ENCODE measurements at regions not wholly inside any gene's neighbourhood (a gene's known extent, or its start where the extent isn't known, plus 50 kb on each side); places are given as distances from the start of the nearest gene placed in this dataset.

DNA sequence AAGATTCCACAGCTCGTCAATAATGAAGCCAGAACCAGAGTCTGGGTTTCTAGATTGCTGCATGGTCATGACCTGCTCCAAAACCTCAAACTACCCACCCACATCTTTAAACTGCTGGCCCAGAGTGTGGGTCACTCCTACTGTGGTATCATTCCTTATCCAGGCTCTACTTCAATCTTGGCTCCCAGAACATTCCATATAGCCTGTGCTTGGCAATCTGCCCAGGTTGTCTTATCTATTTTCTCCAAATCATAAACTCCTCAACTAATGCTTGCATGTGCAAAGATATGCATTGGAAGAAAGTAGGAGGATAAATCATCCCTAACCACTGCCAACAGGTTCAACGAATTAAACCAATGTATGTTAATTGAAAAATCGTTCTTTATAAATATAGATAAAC is 169.7 kb downstream of the ANXA2 start:
- H3K23ac ChIP-seq (ENCODE audit: insufficient read length, low read depth, low read length), result no peak overlapping the region
- DNase-seq, result no peak
- no peaks in the 10 kb centered on the region for H3K27me3 Mint-ChIP-seq (ENCODE audit: low read depth)
- H3K4me1 Mint-ChIP-seq, result peaks cover 4 to 6% of the 10 kb centered on the region in 2 experiments; a peak in 3 of 4 replicates
- TF ChIP-seq, protein P1, sequence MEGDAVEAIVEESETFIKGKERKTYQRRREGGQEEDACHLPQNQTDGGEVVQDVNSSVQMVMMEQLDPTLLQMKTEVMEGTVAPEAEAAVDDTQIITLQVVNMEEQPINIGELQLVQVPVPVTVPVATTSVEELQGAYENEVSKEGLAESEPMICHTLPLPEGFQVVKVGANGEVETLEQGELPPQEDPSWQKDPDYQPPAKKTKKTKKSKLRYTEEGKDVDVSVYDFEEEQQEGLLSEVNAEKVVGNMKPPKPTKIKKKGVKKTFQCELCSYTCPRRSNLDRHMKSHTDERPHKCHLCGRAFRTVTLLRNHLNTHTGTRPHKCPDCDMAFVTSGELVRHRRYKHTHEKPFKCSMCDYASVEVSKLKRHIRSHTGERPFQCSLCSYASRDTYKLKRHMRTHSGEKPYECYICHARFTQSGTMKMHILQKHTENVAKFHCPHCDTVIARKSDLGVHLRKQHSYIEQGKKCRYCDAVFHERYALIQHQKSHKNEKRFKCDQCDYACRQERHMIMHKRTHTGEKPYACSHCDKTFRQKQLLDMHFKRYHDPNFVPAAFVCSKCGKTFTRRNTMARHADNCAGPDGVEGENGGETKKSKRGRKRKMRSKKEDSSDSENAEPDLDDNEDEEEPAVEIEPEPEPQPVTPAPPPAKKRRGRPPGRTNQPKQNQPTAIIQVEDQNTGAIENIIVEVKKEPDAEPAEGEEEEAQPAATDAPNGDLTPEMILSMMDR (conservative IDR thresholded peaks at IDR 0.05), result no peak
- no peak overlapping the region for H3K4ac ChIP-seq (ENCODE audit: low read depth, low read length)
- no peaks in the 10 kb centered on the region for H3K27me3 ChIP-seq (ENCODE audit: insufficient read depth, low read length)
- no peak overlapping the region for H3K27ac ChIP-seq (ENCODE audit: insufficient read length, low read depth, low read length)
- no peak overlapping the region for H2AK5ac ChIP-seq (ENCODE audit: insufficient read length, low read length)
- H4K5ac ChIP-seq (ENCODE audit: insufficient read length, low read depth, low read length), result no peak overlapping the region
- H4K20me1 ChIP-seq (ENCODE audit: control insufficient read depth, insufficient read depth, insufficient read length), result no peaks in the 10 kb centered on the region
- H3K4me3 Mint-ChIP-seq, result no peak overlapping the region
- no peak overlapping the region for H3K9ac ChIP-seq (ENCODE audit: extremely low read depth, insufficient read length, low read length)
- no peak overlapping the region for H4K8ac ChIP-seq (replicated peaks; ENCODE audit: insufficient read length, low read depth, low read length)
- H3K4me1 ChIP-seq (ENCODE audit: insufficient read depth, low read length), result 0 out of 2 replicates have a peak, but pooled peaks cover 2% of the 10 kb centered on the region
- H3K36me3 Mint-ChIP-seq (ENCODE audit: insufficient read depth in 1 of 3, low read depth in 3 of 3), result no peaks in the 10 kb centered on the region; a peak in 1 of 7 replicates
- no CpG with 5 or more reads among the region's 3 CpGs for WGBS (ENCODE audit: extremely low coverage, insufficient read length, low lambda C conversion rate)
- no peaks in the 10 kb centered on the region for H3K23me2 ChIP-seq (ENCODE audit: insufficient read length, low read depth, low read length, poor library complexity, severe bottlenecking)
- H2BK20ac ChIP-seq (ENCODE audit: low read depth, low read length, poor library complexity, severe bottlenecking), result no peak overlapping the region
- no peaks in the 10 kb centered on the region for H3K9me3 ChIP-seq (ENCODE audit: control insufficient read depth, low read depth, low read length)
- no peaks in the 10 kb centered on the region for H3K79me2 ChIP-seq (ENCODE audit: insufficient read depth, low read length)
- H3K18ac ChIP-seq (ENCODE audit: insufficient read length, low read depth, low read length), result no peak overlapping the region
- no peak overlapping the region for H4K91ac ChIP-seq (ENCODE audit: insufficient read length, low read depth, low read length)
- H3K56ac ChIP-seq (ENCODE audit: insufficient read length, low read depth, low read length), result no peak overlapping the region
- no peaks in the 10 kb centered on the region for H3K79me1 ChIP-seq (ENCODE audit: insufficient read depth, low read depth, low read length, poor library complexity, severe bottlenecking)
- no peak overlapping the region for H2BK120ac ChIP-seq (ENCODE audit: low read depth, low read length, poor library complexity, severe bottlenecking)
- no peaks in the 10 kb centered on the region for H3K9me3 Mint-ChIP-seq
- no peak overlapping the region for H2BK12ac ChIP-seq (ENCODE audit: insufficient read length, low read depth, low read length)
- no peak overlapping the region for H3K14ac ChIP-seq (ENCODE audit: insufficient read depth, low read length)
- no peak overlapping the region for H3T11ph ChIP-seq (ENCODE audit: low read length)
- H2BK5ac ChIP-seq (ENCODE audit: insufficient read length, low read length), result no peak overlapping the region
- no peak overlapping the region for H3K27ac Mint-ChIP-seq
- no peak overlapping the region for H3K4me2 ChIP-seq (ENCODE audit: insufficient read depth, insufficient read length, low read length)
- no peak overlapping the region for H2BK15ac ChIP-seq (ENCODE audit: low read depth, low read length)
- no peak overlapping the region for H2AFZ ChIP-seq (ENCODE audit: low read length)

Measured in H9 (cell line).